Thyroid gland (tissue), 4 donors: ENCODE measurements at regions not wholly inside any gene's neighbourhood (a gene's known extent, or its start where the extent isn't known, plus 50 kb on each side); places are given as distances from the start of the nearest gene placed in this dataset.

ENCODE experiments used
- CTCF ChIP-seq, 6 experiments: fragments of 200-600 bp in 3 of 6; fragments of 450-650 bp in 3 of 6; sonication (generic) in 3 of 6; IDR thresholded peaks; one replicate each; pipeline ENCODE4 v1.5.1; 2016 to 2019; ENCODE audit warnings: antibody characterized with exemption in 6 of 6, mild to moderate bottlenecking in 2 of 6, inconsistent platforms in 1 of 6, moderate library complexity in 1 of 6
- POLR2A ChIP-seq, 2 donors: fragments of 450-650 bp; IDR thresholded peaks; one replicate each; pipeline ENCODE4 v1.6.1; 2017; ENCODE audit warnings: antibody characterized with exemption in 2 of 2, mild to moderate bottlenecking in 2 of 2, moderate library complexity in 1 of 2

- no peak for TF ChIP-seq CTCF (IDR thresholded peaks at IDR 0.05)
- no peak for TF ChIP-seq POLR2A (IDR thresholded peaks at IDR 0.05)
These were observed 68.9 kb upstream of the SCAF8 start for GRCh38 chr6:154664287-154664686.
